ENCODE measurements at regions not wholly inside any gene's neighbourhood (a gene's known extent, or its start where the extent isn't known, plus 50 kb on each side); places are given as distances from the start of the nearest gene placed in this dataset.
A peak's percentile ranks its signal among the peaks of the same experiment; 100 is the strongest.

DNA sequence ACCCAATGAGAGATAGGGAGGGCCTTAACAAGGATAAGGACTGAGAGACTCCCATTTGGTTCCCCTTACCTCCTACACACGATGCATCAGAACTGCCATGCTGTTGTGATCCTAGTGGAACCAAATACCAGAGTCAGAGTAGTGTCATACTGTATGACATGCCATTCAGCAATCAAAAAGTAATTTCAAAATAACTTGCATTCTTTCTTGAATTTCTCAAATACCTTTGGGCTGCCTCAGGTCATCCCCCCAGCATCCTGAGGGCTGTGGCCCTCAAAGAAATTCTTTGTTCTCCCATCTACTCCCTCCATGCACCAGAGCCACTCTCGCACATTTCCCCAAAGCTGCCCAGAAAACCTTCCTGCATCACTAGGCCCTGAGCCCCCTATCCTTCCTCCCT is 68.9 kb upstream of the PPP2R3A start:
- no peak for DNase-seq (ENCODE audit: low read depth)
- H3K4me3 ChIP-seq (ENCODE audit: low read depth, low read length), result no peak overlapping the region
- TF ChIP-seq, protein P1, sequence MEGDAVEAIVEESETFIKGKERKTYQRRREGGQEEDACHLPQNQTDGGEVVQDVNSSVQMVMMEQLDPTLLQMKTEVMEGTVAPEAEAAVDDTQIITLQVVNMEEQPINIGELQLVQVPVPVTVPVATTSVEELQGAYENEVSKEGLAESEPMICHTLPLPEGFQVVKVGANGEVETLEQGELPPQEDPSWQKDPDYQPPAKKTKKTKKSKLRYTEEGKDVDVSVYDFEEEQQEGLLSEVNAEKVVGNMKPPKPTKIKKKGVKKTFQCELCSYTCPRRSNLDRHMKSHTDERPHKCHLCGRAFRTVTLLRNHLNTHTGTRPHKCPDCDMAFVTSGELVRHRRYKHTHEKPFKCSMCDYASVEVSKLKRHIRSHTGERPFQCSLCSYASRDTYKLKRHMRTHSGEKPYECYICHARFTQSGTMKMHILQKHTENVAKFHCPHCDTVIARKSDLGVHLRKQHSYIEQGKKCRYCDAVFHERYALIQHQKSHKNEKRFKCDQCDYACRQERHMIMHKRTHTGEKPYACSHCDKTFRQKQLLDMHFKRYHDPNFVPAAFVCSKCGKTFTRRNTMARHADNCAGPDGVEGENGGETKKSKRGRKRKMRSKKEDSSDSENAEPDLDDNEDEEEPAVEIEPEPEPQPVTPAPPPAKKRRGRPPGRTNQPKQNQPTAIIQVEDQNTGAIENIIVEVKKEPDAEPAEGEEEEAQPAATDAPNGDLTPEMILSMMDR (conservative IDR thresholded peaks at IDR 0.05; ENCODE audit: low read depth, low read length), result no peak

GRCh38 chr3:135897715-135898114 is 67.8 kb upstream of the PPP2R3A start:
- no peak for DNase-seq (ENCODE audit: low read depth)
- no peak overlapping the region for H3K4me3 ChIP-seq (ENCODE audit: low read depth, low read length)
- TF ChIP-seq, protein P1 (conservative IDR thresholded peaks at IDR 0.05; ENCODE audit: low read depth, low read length), result no peak

DNA sequence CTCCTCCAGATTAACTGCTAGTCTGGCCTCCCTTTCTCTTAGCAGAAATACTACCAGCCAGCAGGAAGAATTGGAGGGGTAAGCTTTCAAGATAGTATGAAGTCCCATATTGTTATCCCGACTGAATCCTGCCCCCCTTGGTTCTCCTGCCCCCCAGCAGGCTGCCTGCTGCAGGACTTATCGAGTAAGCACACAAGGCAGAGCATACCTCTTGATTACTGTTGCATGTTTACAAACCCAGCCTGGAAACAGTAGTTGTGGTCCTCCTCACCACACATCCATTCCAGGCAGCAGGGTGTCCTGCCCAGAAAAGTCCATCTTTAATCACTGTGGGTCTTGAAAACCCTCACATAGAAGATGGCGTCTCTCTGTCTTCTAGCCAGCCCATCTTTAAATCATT is 66.8 kb upstream of the PPP2R3A start:
- H3K4me3 ChIP-seq (ENCODE audit: low read depth, low read length), result no peak overlapping the region
- no peak for DNase-seq (ENCODE audit: low read depth)
- TF ChIP-seq, protein P1 (conservative IDR thresholded peaks at IDR 0.05; ENCODE audit: low read depth, low read length), result no peak

DNA sequence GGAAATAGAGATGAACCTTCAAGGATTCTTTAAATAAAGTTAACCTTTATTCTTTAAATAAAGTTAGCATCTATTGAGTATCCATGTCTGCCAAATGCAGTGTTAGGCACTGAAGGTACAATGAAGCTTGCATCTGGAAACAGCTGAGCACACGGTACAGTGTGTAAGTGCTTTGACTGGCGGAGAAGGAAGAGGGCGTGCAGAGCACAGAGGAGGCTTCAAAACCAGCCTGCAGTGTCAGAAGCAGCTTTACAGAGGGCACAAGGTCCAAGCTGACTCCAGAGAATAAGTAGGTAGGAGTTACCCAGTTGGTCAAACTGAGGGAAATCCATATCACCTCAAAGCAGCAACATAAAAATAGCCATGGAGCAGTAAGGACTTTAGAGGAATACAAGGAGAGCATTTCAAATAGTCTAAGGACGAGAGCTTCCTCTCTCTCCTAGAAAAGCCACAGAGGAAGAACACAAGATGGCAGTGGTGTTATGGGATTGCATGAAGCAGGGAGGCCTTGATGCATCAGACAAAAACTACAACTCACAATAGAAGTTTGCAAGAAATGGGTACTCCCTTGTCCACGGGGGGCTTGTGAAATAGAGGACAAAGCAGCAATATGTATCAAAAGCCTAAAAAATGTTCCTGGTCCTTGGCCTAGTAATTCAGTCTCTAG is 60.3 kb upstream of the PPP2R3A start:
- TF ChIP-seq, protein P1 (conservative IDR thresholded peaks at IDR 0.05; ENCODE audit: low read depth, low read length), result peak; percentile 42
- DNase-seq (ENCODE audit: low read depth), result peak; percentile 39
- no peak overlapping the region for H3K4me3 ChIP-seq (ENCODE audit: low read depth, low read length)

DNA sequence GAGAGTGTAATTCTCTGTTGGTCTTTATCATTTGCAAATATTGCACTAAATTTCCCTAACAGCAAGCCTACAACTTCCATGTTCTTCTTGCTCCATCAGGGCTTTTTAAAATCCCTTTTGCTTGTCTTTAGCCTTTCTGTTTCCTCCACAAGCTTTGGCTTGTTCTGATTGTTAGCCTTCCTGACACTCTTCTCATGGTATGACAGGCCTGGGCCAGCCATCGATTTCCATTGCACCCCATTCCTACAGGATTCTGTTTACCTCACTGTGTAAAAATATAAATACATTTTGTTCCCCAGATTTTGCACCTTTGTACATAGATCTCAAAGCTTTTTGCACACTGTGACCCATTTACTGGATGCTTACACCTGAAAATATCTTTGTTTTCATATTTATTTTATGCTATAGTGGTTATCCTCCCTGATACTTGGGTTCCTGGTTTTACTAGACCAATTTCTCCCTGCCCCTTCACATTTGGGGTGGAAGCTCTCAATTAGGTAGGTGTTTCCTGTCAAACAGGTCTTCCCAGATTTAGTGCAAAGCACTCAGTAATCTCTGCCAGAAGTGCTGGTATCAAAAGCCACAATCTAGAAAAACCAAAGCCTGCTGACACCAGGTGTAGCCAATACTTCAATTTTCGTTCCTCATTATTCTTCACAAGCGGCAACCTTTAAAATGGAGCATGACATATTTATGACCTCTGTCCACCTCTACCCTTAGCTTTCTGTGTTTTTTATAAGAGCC is 57.9 kb upstream of the PPP2R3A start:
- TF ChIP-seq, protein P1 (conservative IDR thresholded peaks at IDR 0.05; ENCODE audit: low read depth, low read length), result no peak
- DNase-seq (ENCODE audit: low read depth), result no peak
- no peak overlapping the region for H3K4me3 ChIP-seq (ENCODE audit: low read depth, low read length)

GRCh38 chr3:135908225-135908624 is 57.3 kb upstream of the PPP2R3A start:
- no peak for DNase-seq (ENCODE audit: low read depth)
- no peak overlapping the region for H3K4me3 ChIP-seq (ENCODE audit: low read depth, low read length)
- TF ChIP-seq, protein P1 (conservative IDR thresholded peaks at IDR 0.05; ENCODE audit: low read depth, low read length), result no peak

GRCh38 chr3:135908737-135909136 is 56.8 kb upstream of the PPP2R3A start:
- TF ChIP-seq, protein P1 (conservative IDR thresholded peaks at IDR 0.05; ENCODE audit: low read depth, low read length), result no peak
- DNase-seq (ENCODE audit: low read depth), result no peak
- H3K4me3 ChIP-seq (ENCODE audit: low read depth, low read length), result no peak overlapping the region
